ENCODE measurements at regions not wholly inside any gene's neighbourhood (a gene's known extent, or its start where the extent isn't known, plus 50 kb on each side); places are given as distances from the start of the nearest gene placed in this dataset.

- TF ChIP-seq, protein P1, sequence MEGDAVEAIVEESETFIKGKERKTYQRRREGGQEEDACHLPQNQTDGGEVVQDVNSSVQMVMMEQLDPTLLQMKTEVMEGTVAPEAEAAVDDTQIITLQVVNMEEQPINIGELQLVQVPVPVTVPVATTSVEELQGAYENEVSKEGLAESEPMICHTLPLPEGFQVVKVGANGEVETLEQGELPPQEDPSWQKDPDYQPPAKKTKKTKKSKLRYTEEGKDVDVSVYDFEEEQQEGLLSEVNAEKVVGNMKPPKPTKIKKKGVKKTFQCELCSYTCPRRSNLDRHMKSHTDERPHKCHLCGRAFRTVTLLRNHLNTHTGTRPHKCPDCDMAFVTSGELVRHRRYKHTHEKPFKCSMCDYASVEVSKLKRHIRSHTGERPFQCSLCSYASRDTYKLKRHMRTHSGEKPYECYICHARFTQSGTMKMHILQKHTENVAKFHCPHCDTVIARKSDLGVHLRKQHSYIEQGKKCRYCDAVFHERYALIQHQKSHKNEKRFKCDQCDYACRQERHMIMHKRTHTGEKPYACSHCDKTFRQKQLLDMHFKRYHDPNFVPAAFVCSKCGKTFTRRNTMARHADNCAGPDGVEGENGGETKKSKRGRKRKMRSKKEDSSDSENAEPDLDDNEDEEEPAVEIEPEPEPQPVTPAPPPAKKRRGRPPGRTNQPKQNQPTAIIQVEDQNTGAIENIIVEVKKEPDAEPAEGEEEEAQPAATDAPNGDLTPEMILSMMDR (IDR thresholded peaks at IDR 0.05) = no peak
- TF ChIP-seq POLR2A (IDR thresholded peaks at IDR 0.05) = no peak
Observed at GRCh38 chr4:81919810-81920209, 448.1 kb upstream of the RASGEF1B start.
